Esophagus squamous epithelium (tissue), 5 donors: ENCODE measurements at regions not wholly inside any gene's neighbourhood (a gene's known extent, or its start where the extent isn't known, plus 50 kb on each side); places are given as distances from the start of the nearest gene placed in this dataset.

Experiments
- DNase-seq: peaks from one replicate; lab custom pipeline; 2025; lab: John Stamatoyannopoulos, UW
- H3K27ac ChIP-seq, 4 donors: fragments of 200-600 bp; sonication (generic); one replicate each; pipeline ENCODE4 v1.5.1; 2016 to 2019; ENCODE audit warnings: mild to moderate bottlenecking in 1 of 4
- H3K27me3 ChIP-seq, 4 donors: fragments of 200-600 bp; sonication (generic); 1 replicate in 3 of 4; 2 replicates in 1 of 4; pipeline versions ENCODE4 v1.5.1 to v1.6.0; 2017 to 2021; ENCODE audit warnings: antibody characterized with exemption in 1 of 4
- H3K36me3 ChIP-seq, 3 donors: fragments of 200-600 bp; sonication (generic); one replicate each; pipeline ENCODE4 v1.5.1; 2016 to 2019
- H3K4me1 ChIP-seq, 3 donors: fragments of 200-600 bp; sonication (generic); one replicate each; pipeline ENCODE4 v1.5.1; 2017 to 2019
- H3K4me3 ChIP-seq, 4 donors: fragments of 200-600 bp; sonication (generic); 1 replicate in 3 of 4; 2 replicates in 1 of 4; pipeline ENCODE4 v1.5.1; 2016 to 2019; ENCODE audit warnings: mild to moderate bottlenecking in 2 of 4, moderate library complexity in 1 of 4
- H3K9me3 ChIP-seq, 3 donors: fragments of 200-600 bp; sonication (generic); one replicate each; pipeline ENCODE4 v1.5.1; 2016 to 2019
- POLR2A ChIP-seq, 4 donors: fragments of 450-650 bp; IDR thresholded peaks; one replicate each; pipeline ENCODE4 v1.6.1; 2017; ENCODE audit warnings: antibody characterized with exemption in 4 of 4, mild to moderate bottlenecking in 4 of 4, moderate library complexity in 3 of 4
- WGBS, 2 donors: methylation state at CpG; one replicate each; pipeline ENCODE4 v1.1.5; 2018; 5-methylcytosine and 5-hydroxymethylcytosine counted together
- intact Hi-C: fragments of 100-400 bp; cut with DNase I; formaldehyde crosslinking; loops from one replicate; pipeline ENCODE4 v1.15.0; 2022
- TF ChIP-seq, protein P1 (sequence below), 6 experiments: fragments of 450-650 bp in 4 of 6; fragments of 200-600 bp in 2 of 6; sonication (generic) in 2 of 6; IDR thresholded peaks; one replicate each; pipeline ENCODE4 v1.5.1; 2016 to 2019; ENCODE audit warnings: antibody characterized with exemption in 6 of 6, mild to moderate bottlenecking in 4 of 6, moderate library complexity in 4 of 6
- donor health status: DM: yes; HTN: yes; CAD: no.

DNA sequence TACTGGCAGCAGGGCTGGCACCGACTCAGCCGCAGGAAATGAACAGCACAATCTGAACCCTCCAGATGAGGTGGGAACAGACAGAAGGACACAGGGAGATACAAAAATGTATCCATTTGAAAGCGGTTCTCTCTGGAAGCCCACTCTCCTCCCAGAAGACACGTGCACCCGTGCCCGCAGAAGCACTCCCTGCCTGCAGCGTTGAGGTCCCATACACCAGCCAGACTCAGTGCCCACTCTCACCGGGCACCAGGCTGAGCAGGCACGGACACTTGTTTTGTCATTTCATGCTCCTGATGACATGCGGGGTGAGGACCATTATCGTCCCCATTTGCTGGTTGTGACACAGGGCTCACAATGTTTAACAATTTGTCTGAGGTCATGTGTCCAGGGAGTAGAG lies 297.4 kb upstream of the TLE3 start:
- H3K27ac ChIP-seq: no peak overlapping the region
- no peaks in the 10 kb centered on the region for H3K36me3 ChIP-seq
- no peak overlapping the region for H3K4me3 ChIP-seq
- H3K9me3 ChIP-seq: no peaks in the 10 kb centered on the region
- H3K4me1 ChIP-seq: peaks cover 0 to 6% (median 0%) of the 10 kb centered on the region in 3 donors
- peaks cover 0 to 55% (median 0%) of the 10 kb centered on the region in 4 donors for H3K27me3 ChIP-seq
- TF ChIP-seq, protein P1, sequence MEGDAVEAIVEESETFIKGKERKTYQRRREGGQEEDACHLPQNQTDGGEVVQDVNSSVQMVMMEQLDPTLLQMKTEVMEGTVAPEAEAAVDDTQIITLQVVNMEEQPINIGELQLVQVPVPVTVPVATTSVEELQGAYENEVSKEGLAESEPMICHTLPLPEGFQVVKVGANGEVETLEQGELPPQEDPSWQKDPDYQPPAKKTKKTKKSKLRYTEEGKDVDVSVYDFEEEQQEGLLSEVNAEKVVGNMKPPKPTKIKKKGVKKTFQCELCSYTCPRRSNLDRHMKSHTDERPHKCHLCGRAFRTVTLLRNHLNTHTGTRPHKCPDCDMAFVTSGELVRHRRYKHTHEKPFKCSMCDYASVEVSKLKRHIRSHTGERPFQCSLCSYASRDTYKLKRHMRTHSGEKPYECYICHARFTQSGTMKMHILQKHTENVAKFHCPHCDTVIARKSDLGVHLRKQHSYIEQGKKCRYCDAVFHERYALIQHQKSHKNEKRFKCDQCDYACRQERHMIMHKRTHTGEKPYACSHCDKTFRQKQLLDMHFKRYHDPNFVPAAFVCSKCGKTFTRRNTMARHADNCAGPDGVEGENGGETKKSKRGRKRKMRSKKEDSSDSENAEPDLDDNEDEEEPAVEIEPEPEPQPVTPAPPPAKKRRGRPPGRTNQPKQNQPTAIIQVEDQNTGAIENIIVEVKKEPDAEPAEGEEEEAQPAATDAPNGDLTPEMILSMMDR (IDR thresholded peaks at IDR 0.05): no peak
- no peak for TF ChIP-seq POLR2A (IDR thresholded peaks at IDR 0.05)
- WGBS, 2 donors: 78 to 81% methylated on average over 10 to 11 of the region's 11 CpGs
- intact Hi-C loops: no loop called here
- no peak for DNase-seq

DNA sequence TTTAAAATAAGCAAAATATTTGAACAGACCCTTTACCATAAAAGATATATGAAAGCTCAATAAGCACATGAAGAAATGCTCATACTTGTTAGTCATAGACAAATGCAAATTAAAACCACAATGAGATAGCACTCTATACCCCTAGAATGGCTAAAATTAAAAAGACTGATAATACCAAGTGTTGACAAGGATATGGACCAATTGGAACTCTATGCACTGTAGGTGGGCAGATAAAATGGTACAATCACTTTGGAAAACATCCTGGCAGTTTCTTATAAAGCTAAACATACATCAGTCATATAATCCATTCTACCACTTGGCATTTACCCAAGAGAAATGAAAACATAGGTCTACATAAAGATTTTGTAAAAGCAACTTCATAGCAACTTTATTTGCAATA lies 293.0 kb upstream of the TLE3 start:
- no peaks in the 10 kb centered on the region for H3K36me3 ChIP-seq
- DNase-seq: no peak
- intact Hi-C loops: no loop called here
- no peaks in the 10 kb centered on the region for H3K9me3 ChIP-seq
- H3K27me3 ChIP-seq: peaks cover 0 to 20% (median 0%) of the 10 kb centered on the region in 4 donors
- no peak overlapping the region for H3K4me3 ChIP-seq
- no peak overlapping the region for H3K27ac ChIP-seq
- no peak for TF ChIP-seq POLR2A (IDR thresholded peaks at IDR 0.05)
- TF ChIP-seq, protein P1 (IDR thresholded peaks at IDR 0.05): no peak
- H3K4me1 ChIP-seq: peaks cover 0 to 6% (median 0%) of the 10 kb centered on the region in 3 donors

DNA sequence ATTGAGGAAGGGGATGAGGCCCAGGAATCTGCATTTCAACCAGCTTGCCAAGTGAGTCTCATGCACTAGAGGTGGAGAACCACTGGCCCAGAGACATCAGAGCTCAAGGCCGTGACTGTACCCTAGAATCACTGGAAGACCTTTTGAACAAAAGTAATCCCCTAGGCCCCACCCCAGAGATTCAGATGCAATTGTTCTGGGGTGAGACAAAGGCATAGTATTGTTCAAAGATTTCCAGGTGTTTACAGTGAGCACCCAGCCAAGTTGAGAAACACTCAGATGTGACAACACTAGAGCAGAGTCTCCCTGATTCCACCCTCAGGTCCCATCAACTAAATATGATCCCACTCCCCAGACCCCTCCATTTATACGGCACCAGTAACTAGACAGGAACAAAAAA lies 290.3 kb upstream of the TLE3 start:
- no peak for TF ChIP-seq POLR2A (IDR thresholded peaks at IDR 0.05)
- TF ChIP-seq, protein P1 (IDR thresholded peaks at IDR 0.05): no peak
- intact Hi-C loops: no loop called here
- WGBS, 2 donors: 69 to 88% methylated on average over 1 to 2 of the region's 2 CpGs
- Histone ChIP-seq H3K27me3 (no peaks in the 10 kb centered on the region), H3K9me3 (no peaks in the 10 kb centered on the region), H3K27ac (no peak overlapping the region), H3K4me1 (peaks cover 0 to 3% (median 0%) of the 10 kb centered on the region in 3 donors), H3K4me3 (no peak overlapping the region), H3K36me3 (no peaks in the 10 kb centered on the region)
- no peak for DNase-seq

DNA sequence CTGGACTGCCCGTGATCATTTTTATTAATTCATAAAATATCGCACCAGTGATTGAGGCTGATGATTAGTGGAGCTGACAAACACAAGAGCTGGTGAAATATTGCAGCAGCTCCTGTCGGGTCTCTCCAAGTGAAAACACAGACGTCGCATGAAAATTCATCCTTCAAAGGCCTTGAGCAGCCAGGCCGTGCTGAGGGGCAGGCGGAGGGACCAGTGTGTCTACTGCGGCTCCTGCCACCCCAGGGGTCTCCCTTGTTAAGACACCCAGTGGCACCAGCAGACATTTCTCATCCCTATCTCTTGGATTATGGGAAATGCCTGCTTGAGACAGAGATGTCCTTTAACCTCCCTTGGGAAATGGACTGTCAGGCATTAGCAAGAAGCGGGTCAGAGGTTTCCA lies 289.4 kb upstream of the TLE3 start:
- 84 to 93% methylated on average over 9 of the region's 9 CpGs for WGBS, 2 donors
- no peaks in the 10 kb centered on the region for H3K36me3 ChIP-seq

DNA sequence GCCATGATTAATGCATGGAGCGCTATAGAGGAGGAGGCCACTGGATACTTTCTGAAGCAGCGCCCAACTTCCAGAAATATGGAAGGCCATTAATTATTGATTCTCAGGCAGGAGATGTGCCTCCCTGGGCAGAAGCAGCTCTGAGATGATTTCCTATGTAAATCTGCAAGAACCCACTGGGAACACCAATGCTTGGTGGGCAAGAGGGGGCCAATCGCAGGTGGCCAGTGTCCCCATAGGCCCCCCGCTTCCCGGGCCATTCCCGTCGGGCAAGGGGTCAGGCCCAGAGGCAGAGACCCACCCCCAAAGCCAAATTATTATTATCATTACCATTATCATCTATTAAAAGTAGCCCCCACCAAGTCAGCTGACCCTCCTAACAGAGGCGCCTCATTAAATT lies 288.0 kb upstream of the TLE3 start:
- Histone ChIP-seq H3K4me1 (no peaks in the 10 kb centered on the region), H3K9me3 (peaks cover 0 to 3% (median 0%) of the 10 kb centered on the region in 3 donors), H3K36me3 (no peaks in the 10 kb centered on the region), H3K27ac (no peak overlapping the region), H3K4me3 (no peak overlapping the region), H3K27me3 (no peaks in the 10 kb centered on the region)
- DNase-seq: no peak
- WGBS, 2 donors: 93 to 96% methylated on average over 4 to 8 of the region's 8 CpGs
- no peak for TF ChIP-seq POLR2A (IDR thresholded peaks at IDR 0.05)
- TF ChIP-seq, protein P1 (IDR thresholded peaks at IDR 0.05): no peak
- intact Hi-C loops: no loop called here

More for the DNA sequence above, 289.4 kb upstream of the TLE3 start:
- DNase-seq: no peak
- Histone ChIP-seq H3K9me3 (peaks cover 0 to 1% (median 0%) of the 10 kb centered on the region in 3 donors), H3K4me3 (no peak overlapping the region), H3K27ac (no peak overlapping the region), H3K4me1 (no peaks in the 10 kb centered on the region), H3K27me3 (no peaks in the 10 kb centered on the region)
- intact Hi-C loops: no loop called here
- TF ChIP-seq, protein P1 (IDR thresholded peaks at IDR 0.05): no peak
- no peak for TF ChIP-seq POLR2A (IDR thresholded peaks at IDR 0.05)
